C1 segment of cervical spinal cord (tissue), 14 donors: ENCODE measurements at regions not wholly inside any gene's neighbourhood (a gene's known extent, or its start where the extent isn't known, plus 50 kb on each side); places are given as distances from the start of the nearest gene placed in this dataset.

Source experiments
- DNase-seq, 14 donors: peaks; one replicate each; lab custom pipeline; 2025; lab: John Stamatoyannopoulos, UW

- no peak for DNase-seq
Observed at GRCh38 chr3:167895684-167896083, 160.2 kb downstream of the SERPINI1 start.

DNA sequence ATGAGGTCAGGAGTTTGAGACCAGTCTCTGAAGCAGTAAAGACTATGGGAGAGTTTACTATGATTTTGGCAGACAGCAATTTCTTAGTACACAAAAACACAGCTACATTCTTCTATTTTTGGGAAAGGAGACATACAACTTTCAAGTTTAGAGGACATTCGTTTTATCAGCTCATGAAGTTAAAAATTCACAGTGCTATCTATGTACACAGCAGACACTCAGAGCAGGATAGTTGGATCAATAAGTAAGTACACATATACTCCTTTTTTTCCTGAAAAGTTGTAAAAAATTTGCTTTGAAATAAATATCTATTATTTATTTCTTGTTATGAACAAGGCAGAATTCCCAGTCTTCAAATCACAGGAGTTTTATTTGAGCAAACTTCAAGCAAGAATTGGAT is 159.7 kb downstream of the SERPINI1 start:
- DNase-seq: no peak

DNA sequence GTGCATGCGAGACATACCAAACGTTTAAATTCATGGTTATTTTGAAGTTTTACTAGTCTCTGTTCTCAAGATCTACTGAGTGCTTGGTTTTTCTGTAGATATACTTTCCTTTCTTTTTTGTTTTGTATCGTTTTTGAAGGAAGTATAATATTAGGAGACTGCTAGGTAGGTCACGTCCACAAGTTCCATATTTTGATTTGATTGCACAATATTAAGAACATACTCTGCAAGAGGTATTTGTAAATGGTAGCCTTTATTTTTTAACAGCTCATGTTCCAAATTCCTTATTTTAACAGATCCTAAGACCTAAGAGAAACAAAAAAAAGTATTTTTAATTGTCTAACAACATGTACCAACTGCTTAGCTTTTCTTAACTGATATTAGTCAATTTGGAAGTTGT is 156.7 kb downstream of the SERPINI1 start:
- no peak for DNase-seq

- DNase-seq: no peak
Observed at GRCh38 chr3:167887096-167887495, 151.6 kb downstream of the SERPINI1 start.

DNA sequence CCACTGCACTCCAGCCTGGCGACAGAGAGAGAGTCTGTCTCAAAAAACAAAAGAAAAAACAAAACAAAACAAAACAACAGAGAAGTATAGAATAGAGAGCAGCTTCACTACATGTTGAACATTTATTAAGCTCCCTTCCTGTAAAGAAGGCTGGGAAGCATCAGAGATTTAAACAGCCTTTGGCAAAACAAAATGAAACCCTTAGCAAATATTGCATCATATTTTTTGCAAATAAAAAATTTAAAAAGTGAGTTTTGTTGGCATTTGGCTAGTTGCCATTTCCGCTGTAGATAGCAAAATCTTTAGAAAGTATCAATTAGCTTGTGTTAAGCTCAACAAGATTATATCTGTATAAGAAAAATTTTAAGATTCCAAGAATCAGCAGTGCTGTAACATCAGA is 151.2 kb downstream of the SERPINI1 start:
- DNase-seq: no peak

DNA sequence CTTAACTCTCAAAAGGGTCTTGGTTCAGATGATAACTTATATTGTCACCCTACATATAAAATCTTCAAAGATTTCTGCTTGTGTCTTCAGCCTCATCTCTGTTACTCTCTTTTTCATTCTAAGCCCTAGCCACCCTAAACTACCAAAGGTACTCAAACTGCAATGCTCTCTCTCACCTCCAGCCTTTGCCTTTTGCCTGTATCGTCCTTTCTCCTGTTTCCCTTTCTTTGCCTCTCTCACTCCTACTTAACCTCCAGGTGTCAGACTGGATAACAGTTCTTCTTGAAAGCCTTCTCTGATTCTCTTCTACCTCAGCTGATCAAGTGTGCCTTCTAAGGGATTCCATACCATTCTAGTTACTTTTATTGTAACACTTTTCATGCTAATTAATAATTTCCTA is 149.8 kb downstream of the SERPINI1 start:
- DNase-seq: no peak

DNA sequence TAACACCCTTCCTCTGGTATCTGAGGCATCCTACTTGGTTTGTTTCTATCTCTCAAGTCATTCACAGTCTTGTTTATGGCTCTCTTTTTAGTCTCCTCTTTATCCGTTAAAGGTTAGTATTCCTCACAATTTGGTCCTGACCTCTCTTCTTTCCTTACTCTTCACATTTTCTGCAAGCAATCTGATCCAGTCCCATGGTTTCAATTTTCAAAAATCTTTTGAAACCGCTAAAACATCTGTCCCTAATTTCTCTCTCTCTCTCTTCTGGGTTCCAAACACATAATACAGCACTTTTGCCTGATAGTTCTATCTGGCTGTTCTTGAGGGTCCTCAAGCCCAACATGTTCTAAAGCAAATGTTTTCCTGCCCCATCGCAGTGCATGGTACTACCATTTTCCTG is 149.0 kb downstream of the SERPINI1 start:
- DNase-seq: no peak

- DNase-seq: no peak
Observed at GRCh38 chr3:167883452-167883851, 147.9 kb downstream of the SERPINI1 start.

DNA sequence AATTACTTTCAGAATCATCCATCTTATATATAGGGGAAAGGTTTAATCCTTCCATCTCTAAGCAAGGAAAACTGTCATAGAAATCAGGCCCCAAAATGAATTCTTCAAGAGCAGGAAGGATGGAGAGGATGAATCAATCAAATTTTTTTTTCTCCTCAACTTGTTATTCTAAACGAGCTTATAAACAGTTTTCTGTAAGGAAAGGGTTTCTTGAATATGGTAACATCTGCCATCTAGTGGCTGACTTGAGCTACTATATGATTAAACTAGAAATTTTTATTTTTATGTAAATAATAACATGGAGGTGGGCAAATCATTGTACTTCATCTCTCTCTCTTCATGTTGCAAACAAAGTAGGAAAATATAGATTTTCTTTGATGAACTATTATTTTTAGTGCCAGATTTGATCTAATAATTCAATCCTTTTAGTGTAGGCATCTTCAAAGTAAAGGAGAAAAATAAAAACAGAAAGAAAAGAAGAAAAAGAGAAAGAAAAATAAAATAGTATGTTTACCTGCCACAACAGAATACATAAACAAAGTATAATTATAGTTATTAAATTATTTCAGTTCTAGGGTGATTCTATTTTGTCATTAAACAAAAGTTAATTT is 146.6 kb downstream of the SERPINI1 start:
- DNase-seq: no peak

DNA sequence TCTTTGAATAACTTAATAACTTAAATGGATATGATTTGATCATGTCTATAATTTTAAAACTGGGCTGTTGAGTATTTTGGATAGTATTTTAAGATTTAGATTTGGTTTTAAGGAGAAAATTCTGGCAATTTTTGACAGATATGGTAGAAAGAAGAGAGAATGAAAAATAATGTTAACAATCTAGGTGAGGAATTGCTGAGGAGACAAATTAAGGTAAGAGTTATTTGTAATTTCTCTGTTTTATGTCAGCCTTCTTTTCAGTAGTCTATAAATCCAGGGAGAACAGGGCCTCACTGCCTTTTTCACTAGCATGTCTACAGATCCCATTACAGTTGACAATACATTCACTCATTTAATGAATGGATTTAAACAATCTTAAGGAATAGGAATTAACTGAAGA is 144.7 kb downstream of the SERPINI1 start:
- DNase-seq: no peak

DNA sequence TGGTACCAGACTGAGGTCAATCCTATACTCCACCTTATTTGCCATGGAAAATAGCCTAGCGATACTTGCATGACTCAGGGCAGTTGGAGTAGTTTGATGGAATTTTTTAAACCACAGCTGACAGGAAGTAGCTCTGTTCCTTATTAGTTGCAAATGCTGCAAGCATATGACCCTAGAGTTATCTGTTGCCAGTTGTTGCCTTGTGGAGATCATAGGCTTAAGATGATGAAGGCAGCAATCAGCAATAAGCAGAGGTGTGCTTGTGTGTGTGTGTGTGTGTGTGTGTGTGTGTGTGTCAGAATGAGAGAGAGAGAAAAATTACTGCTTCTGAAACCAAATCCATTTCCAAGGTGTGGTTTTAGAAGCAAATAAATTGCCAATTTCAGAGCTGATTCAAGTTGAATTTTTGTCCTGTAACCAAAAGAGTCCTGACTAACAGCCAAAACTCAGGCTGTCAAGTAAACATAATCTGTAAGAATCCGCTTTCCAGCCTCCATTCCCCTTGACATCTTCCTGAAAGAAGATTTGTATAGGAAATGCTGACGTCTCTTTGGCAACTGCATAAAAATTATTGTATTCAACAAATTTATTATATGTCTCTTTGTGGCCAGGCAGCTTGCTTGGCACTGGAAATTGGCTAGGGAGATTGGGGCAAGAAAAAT is 141.2 kb downstream of the SERPINI1 start:
- DNase-seq: no peak
